Endothelial cell (in vitro differentiated cells): ENCODE measurements at regions not wholly inside any gene's neighbourhood (a gene's known extent, or its start where the extent isn't known, plus 50 kb on each side); places are given as distances from the start of the nearest gene placed in this dataset.

Experiments
- DNase-seq: peaks from one replicate; pipeline ENCODE4 v3.0.0; 2021; ENCODE audit warnings: low spot score
- H3K27ac Mint-ChIP-seq: one replicate; pipeline ENCODE4 v1.8.0; 2021; ENCODE audit warnings: mixed read lengths, inconsistent platforms; ENCODE audit not compliant: unreplicated experiment
- H3K27me3 Mint-ChIP-seq: one replicate; pipeline ENCODE4 v1.8.0; 2021; ENCODE audit warnings: mild to moderate bottlenecking, moderate library complexity, mixed read lengths, inconsistent platforms; ENCODE audit not compliant: unreplicated experiment
- H3K36me3 Mint-ChIP-seq: one replicate; pipeline ENCODE4 v1.8.0; 2021; ENCODE audit warnings: mild to moderate bottlenecking, low read depth, mixed read lengths, inconsistent platforms; ENCODE audit not compliant: unreplicated experiment
- H3K4me1 Mint-ChIP-seq: one replicate; pipeline ENCODE4 v1.8.0; 2021; ENCODE audit warnings: mild to moderate bottlenecking, mixed read lengths, inconsistent platforms; ENCODE audit not compliant: unreplicated experiment
- H3K4me3 Mint-ChIP-seq: one replicate; pipeline ENCODE4 v1.8.0; 2021; ENCODE audit warnings: mild to moderate bottlenecking, mixed read lengths, inconsistent platforms; ENCODE audit not compliant: unreplicated experiment
- H3K9me3 Mint-ChIP-seq: one replicate; pipeline ENCODE4 v1.8.0; 2021; ENCODE audit warnings: mixed read lengths, inconsistent platforms; ENCODE audit not compliant: unreplicated experiment
- TF ChIP-seq, protein P1 (sequence below): fragments of 200-600 bp; sonication (generic); IDR thresholded peaks from one replicate; pipeline ENCODE4 v1.5.0; 2021; ENCODE audit warnings: antibody characterized with exemption; ENCODE audit not compliant: unreplicated experiment

DNA sequence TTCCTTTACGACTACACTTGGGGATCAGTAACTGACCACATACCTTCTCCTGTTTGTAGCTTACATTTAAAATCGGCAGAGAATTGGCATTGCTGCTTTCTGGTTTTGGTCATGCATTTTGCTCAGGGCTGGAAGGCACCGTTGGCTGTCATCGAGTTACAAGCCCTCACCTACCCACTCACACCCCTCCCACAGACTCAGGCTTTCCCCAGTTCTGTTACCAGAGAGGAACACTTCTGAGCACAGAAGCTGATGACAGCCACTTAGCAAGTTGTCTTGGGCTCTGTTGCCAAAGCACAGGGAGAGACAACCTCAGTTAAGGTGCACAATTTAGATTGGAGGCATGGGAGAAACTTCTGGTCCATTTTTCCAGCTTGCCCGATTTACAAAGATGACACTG, 204.8 kb upstream of the TOPAZ1 start:
- H3K27ac Mint-ChIP-seq = no peak overlapping the region
- no peaks in the 10 kb centered on the region for H3K9me3 Mint-ChIP-seq
- H3K36me3 Mint-ChIP-seq = no peaks in the 10 kb centered on the region
- no peak for DNase-seq
- no peaks in the 10 kb centered on the region for H3K4me1 Mint-ChIP-seq
- TF ChIP-seq, protein P1, sequence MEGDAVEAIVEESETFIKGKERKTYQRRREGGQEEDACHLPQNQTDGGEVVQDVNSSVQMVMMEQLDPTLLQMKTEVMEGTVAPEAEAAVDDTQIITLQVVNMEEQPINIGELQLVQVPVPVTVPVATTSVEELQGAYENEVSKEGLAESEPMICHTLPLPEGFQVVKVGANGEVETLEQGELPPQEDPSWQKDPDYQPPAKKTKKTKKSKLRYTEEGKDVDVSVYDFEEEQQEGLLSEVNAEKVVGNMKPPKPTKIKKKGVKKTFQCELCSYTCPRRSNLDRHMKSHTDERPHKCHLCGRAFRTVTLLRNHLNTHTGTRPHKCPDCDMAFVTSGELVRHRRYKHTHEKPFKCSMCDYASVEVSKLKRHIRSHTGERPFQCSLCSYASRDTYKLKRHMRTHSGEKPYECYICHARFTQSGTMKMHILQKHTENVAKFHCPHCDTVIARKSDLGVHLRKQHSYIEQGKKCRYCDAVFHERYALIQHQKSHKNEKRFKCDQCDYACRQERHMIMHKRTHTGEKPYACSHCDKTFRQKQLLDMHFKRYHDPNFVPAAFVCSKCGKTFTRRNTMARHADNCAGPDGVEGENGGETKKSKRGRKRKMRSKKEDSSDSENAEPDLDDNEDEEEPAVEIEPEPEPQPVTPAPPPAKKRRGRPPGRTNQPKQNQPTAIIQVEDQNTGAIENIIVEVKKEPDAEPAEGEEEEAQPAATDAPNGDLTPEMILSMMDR = no peak
- H3K27me3 Mint-ChIP-seq = peaks cover 2% of the 10 kb centered on the region
- H3K4me3 Mint-ChIP-seq = no peak overlapping the region

DNA sequence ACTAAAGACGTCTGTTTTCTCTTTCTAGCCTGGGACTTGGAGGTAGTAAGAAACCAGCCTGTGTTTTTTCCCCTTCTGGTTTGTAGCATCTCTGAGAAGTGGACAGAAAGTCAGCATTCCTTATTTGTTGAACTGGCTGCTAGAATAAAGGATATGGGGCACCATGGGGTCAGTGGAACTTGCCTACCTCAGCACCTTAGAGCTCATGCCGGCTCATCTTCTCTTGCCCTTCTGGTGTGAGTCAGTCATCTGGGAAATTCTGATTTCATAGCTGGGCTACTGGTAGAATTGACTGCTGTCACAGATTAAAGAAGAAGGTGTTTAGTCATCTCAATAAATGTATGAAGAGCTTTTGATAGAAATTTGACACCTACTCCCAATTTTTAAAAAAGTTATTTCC, 202.7 kb upstream of the TOPAZ1 start:
- Mint-ChIP-seq H3K36me3 (no peaks in the 10 kb centered on the region), H3K4me1 (no peaks in the 10 kb centered on the region), H3K9me3 (no peaks in the 10 kb centered on the region), H3K27me3 (no peaks in the 10 kb centered on the region), H3K27ac (no peak overlapping the region), H3K4me3 (no peak overlapping the region)
- DNase-seq = no peak
- TF ChIP-seq, protein P1 = no peak

DNA sequence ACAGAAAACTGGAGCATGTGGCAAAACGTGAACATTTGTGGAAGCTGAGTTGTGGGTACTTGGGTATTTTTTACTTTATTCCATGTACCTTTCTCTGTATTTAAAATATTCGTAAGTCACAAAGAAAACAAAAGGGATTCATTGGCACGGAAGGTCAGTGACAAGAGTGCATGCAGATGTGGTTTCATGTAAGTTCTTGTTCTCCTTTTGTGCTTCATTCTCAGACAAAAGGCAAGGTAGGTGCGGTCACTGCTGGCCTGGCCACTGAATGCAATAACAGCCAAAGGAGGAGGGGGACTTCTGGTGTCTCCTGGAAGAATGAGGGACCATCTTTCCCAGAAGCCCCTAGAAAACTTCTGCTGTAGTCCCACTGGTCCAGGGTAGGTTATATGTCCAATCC, 200.0 kb upstream of the TOPAZ1 start:
- Mint-ChIP-seq H3K36me3 (no peaks in the 10 kb centered on the region), H3K4me1 (no peaks in the 10 kb centered on the region), H3K9me3 (no peaks in the 10 kb centered on the region), H3K4me3 (no peak overlapping the region), H3K27ac (no peak overlapping the region), H3K27me3 (no peaks in the 10 kb centered on the region)
- DNase-seq = no peak
- TF ChIP-seq, protein P1 = no peak

DNA sequence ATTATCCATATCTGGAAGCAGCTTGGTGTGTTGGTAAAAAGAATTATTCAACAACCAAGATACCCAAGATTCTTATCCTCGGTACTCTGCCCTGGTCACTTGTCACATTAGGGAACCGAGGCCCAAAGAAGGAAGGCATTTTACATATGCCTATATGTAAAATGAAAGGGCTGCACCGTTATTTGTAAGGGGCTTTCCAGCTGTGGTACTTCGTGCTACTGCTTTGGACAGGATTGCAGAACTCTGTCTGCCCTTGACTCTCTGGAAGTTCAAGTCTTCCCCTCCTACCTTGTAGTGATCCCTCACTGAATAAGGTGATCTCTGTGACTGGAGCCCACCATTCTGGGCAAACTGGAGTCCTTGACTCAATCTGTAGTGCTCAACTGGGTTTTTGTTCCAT, 198.9 kb upstream of the TOPAZ1 start:
- TF ChIP-seq, protein P1 = no peak
- no peak for DNase-seq
- H3K4me1 Mint-ChIP-seq = no peaks in the 10 kb centered on the region

DNA sequence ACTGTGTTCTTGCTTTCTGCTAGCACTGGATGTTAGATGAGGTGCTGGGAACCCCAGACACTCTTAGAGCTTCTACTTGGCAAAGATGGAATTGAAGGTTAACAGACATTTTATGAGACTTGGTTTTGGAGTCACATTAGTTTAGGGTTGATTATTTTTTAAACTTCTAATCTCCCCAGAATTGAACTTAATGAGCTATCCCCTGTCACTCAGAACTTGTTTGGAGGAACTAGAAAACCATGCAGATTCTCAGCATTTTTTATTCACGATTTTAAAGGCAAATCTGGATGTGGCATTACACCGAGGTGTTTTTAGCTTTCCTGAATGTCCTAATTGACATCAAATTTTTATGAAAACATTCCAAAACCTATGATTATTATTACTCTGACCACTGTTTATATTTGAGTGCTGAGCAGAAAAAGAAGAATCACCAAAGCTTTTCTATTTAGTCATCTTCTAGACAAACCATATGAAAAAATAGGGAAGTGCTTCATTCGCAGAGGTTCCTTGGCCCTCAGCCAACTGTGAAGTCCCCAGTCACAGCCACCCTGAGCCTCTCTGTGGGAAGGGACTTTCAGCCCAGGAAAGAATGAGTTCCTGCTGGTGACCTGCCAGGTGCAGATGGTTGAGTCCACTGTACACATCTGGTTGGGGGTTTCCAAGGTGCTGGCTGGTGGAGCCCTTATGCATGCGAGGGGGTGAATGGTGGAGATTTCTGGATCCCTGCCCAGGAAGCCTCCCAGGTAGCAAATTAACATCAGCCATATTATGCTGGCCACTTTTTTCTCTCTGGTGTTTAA, 196.0 kb upstream of the TOPAZ1 start:
- H3K4me3 Mint-ChIP-seq = no peak overlapping the region
- no peak for DNase-seq
- H3K27me3 Mint-ChIP-seq = no peaks in the 10 kb centered on the region
- no peaks in the 10 kb centered on the region for H3K36me3 Mint-ChIP-seq
- no peaks in the 10 kb centered on the region for H3K4me1 Mint-ChIP-seq
- H3K9me3 Mint-ChIP-seq = no peaks in the 10 kb centered on the region
- H3K27ac Mint-ChIP-seq = no peak overlapping the region
- TF ChIP-seq, protein P1 = no peak

More for the DNA sequence above, 198.9 kb upstream of the TOPAZ1 start:
- H3K36me3 Mint-ChIP-seq = no peaks in the 10 kb centered on the region
- H3K4me3 Mint-ChIP-seq = no peak overlapping the region
- no peaks in the 10 kb centered on the region for H3K27me3 Mint-ChIP-seq
- no peak overlapping the region for H3K27ac Mint-ChIP-seq
- H3K9me3 Mint-ChIP-seq = no peaks in the 10 kb centered on the region
